ENCODE measurements at regions not wholly inside any gene's neighbourhood (a gene's known extent, or its start where the extent isn't known, plus 50 kb on each side); places are given as distances from the start of the nearest gene placed in this dataset.

- TF ChIP-seq MGA (IDR thresholded peaks at IDR 0.05) (no peak), BCL6 (CRISPR knock-in tag; IDR thresholded peaks at IDR 0.05) (no peak), NFRKB (IDR thresholded peaks at IDR 0.05; ENCODE audit: low read depth) (no peak), SAFB (IDR thresholded peaks at IDR 0.05; ENCODE audit: borderline replicate concordance, low read depth, low read length) (no peak), ZNF232 (CRISPR knock-in tag; IDR thresholded peaks at IDR 0.05) (no peak), DDX20 (tag; IDR thresholded peaks at IDR 0.05; ENCODE audit: low read depth) (no peak), SRSF3 (IDR thresholded peaks at IDR 0.05; ENCODE audit: insufficient read depth, low read length) (no peak), ZBTB9 (CRISPR knock-in tag; IDR thresholded peaks at IDR 0.05) (0 out of 2 replicates have a peak, but pooled peaks have one; percentile 40), PBX2 (CRISPR knock-in tag; IDR thresholded peaks at IDR 0.05; ENCODE audit: low read depth) (peak; percentile 62), PBX2 (tag; conservative IDR thresholded peaks at IDR 0.05; ENCODE audit: low read depth) (peak; percentile 98), ZNF696 (CRISPR knock-in tag; conservative IDR thresholded peaks at IDR 0.05) (no peak)
Measured at GRCh38 chr22:19578180-19579004, 54.2 kb upstream of the CLDN5 start (continued).
